Mucosa of stomach (tissue), 1 donor: ENCODE measurements at regions not wholly inside any gene's neighbourhood (a gene's known extent, or its start where the extent isn't known, plus 50 kb on each side); places are given as distances from the start of the nearest gene placed in this dataset.

Experiments
- H3K27me3 ChIP-seq: one replicate; pipeline ENCODE4 v1.7.0; 2013; ENCODE audit warnings: mild to moderate bottlenecking, low read length; ENCODE audit not compliant: control insufficient read depth, insufficient read depth
- H3K36me3 ChIP-seq: one replicate; pipeline ENCODE4 v1.7.0; 2013; ENCODE audit warnings: low read length; ENCODE audit not compliant: control insufficient read depth, insufficient read depth
- H3K4me1 ChIP-seq: one replicate; pipeline ENCODE4 v1.7.0; 2013; ENCODE audit warnings: mild to moderate bottlenecking, low read length; ENCODE audit not compliant: control insufficient read depth, insufficient read depth
- H3K4me3 ChIP-seq: one replicate; pipeline ENCODE4 v1.7.0; 2013; ENCODE audit warnings: low read length
- H3K9ac ChIP-seq: one replicate; pipeline ENCODE4 v1.7.0; 2013; ENCODE audit warnings: mild to moderate bottlenecking, low read length, moderate library complexity
- H3K9me3 ChIP-seq: one replicate; pipeline ENCODE4 v1.7.0; 2013; ENCODE audit warnings: mild to moderate bottlenecking, low read length, moderate library complexity; ENCODE audit not compliant: control insufficient read depth
- donor health status: Pancreatic carcinoma.

GRCh38 chr16:85296859-85297660 is 184.8 kb upstream of the CIBAR2 start:
- Histone ChIP-seq H3K9ac (no peak overlapping the region), H3K4me1 (peaks cover 20% of the 10 kb centered on the region), H3K36me3 (no peaks in the 10 kb centered on the region), H3K27me3 (peaks cover 7% of the 10 kb centered on the region), H3K4me3 (no peak overlapping the region), H3K9me3 (no peaks in the 10 kb centered on the region)

GRCh38 chr16:85297881-85298280 is 185.6 kb upstream of the CIBAR2 start:
- H3K4me1 ChIP-seq = peaks cover 28% of the 10 kb centered on the region
- H3K27me3 ChIP-seq = peaks cover 8% of the 10 kb centered on the region
- H3K4me3 ChIP-seq = no peak overlapping the region
- H3K9me3 ChIP-seq = no peaks in the 10 kb centered on the region
- no peak overlapping the region for H3K9ac ChIP-seq
- no peaks in the 10 kb centered on the region for H3K36me3 ChIP-seq

- Histone ChIP-seq H3K9me3 (no peaks in the 10 kb centered on the region), H3K4me1 (peaks cover 35% of the 10 kb centered on the region), H3K9ac (no peak overlapping the region), H3K36me3 (no peaks in the 10 kb centered on the region), H3K4me3 (no peak overlapping the region), H3K27me3 (peaks cover 10% of the 10 kb centered on the region)
Measured at GRCh38 chr16:85300406-85300968, 188.2 kb upstream of the CIBAR2 start.

DNA sequence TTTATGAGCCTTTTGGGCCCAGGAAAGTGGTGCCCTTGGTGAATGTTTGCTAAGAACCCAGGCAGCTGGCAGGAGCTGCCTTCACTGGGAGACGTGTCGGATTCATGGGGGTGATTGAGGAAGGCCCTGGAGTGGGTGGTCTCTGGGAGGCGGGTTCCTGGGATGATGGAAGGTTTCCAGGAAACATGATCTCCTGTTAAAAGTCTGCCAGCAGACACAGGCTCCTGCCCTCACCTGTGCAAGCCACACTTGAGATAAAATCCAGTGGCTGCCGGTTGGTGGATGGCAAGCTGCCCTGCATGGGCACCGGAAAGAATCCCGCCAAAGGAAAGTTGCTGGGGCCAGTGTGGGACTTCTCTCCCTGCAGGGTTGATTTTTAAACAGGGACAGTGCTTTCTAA is 189.0 kb upstream of the CIBAR2 start:
- Histone ChIP-seq H3K9me3 (no peaks in the 10 kb centered on the region), H3K4me3 (no peak overlapping the region), H3K27me3 (peaks cover 10% of the 10 kb centered on the region), H3K36me3 (no peaks in the 10 kb centered on the region), H3K4me1 (peaks cover 40% of the 10 kb centered on the region), H3K9ac (no peak overlapping the region)

- Histone ChIP-seq H3K36me3 (no peaks in the 10 kb centered on the region), H3K9ac (no peak overlapping the region), H3K4me3 (no peak overlapping the region), H3K27me3 (peaks cover 6% of the 10 kb centered on the region), H3K9me3 (no peaks in the 10 kb centered on the region), H3K4me1 (peaks cover 39% of the 10 kb centered on the region)
Measured at GRCh38 chr16:85302018-85302847, 190.0 kb upstream of the CIBAR2 start.

DNA sequence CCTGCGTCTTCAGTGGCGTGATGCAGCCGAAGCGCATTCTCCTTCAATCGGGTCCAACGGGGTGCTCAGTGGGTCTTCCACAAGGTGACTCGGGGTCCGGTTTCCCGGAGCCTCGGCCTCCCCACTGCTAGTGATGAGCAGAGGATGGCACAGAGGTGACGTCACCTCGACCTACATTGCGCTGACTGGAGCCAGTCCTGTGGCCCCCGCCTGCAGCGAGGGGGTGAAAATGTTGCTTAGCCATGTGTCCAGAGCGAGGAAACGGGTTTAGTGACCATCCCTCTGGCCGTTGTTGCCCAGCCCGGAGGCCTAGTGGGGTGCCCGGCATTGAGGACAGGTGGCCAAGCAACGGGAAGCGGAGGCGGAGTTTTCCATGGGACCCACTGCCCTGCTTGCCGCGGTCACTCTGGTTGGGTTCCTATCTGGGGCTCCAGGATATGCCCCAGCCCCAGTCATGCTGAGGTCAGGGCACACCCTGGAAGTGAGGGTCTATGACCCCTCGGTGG is 190.6 kb upstream of the CIBAR2 start:
- peaks cover 6% of the 10 kb centered on the region for H3K27me3 ChIP-seq
- no peak overlapping the region for H3K4me3 ChIP-seq
- peaks cover 39% of the 10 kb centered on the region for H3K4me1 ChIP-seq
- H3K36me3 ChIP-seq = no peaks in the 10 kb centered on the region
- no peaks in the 10 kb centered on the region for H3K9me3 ChIP-seq
- no peak overlapping the region for H3K9ac ChIP-seq

- Histone ChIP-seq H3K9ac (no peak overlapping the region), H3K9me3 (no peaks in the 10 kb centered on the region), H3K4me3 (no peak overlapping the region), H3K36me3 (no peaks in the 10 kb centered on the region), H3K27me3 (peaks cover 6% of the 10 kb centered on the region), H3K4me1 (peaks cover 39% of the 10 kb centered on the region)
Measured at GRCh38 chr16:85303354-85303883, 191.1 kb upstream of the CIBAR2 start.

GRCh38 chr16:85304337-85304736 is 192.1 kb upstream of the CIBAR2 start:
- Histone ChIP-seq H3K27me3 (peaks cover 6% of the 10 kb centered on the region), H3K4me3 (no peak overlapping the region), H3K4me1 (peaks cover 39% of the 10 kb centered on the region), H3K9me3 (no peaks in the 10 kb centered on the region), H3K36me3 (no peaks in the 10 kb centered on the region), H3K9ac (no peak overlapping the region)

GRCh38 chr16:85306071-85306792 is 194.0 kb upstream of the CIBAR2 start:
- Histone ChIP-seq H3K9me3 (no peaks in the 10 kb centered on the region), H3K4me3 (no peak overlapping the region), H3K36me3 (no peaks in the 10 kb centered on the region), H3K27me3 (peaks cover 11% of the 10 kb centered on the region), H3K9ac (no peak overlapping the region), H3K4me1 (peaks cover 35% of the 10 kb centered on the region)

- H3K4me1 ChIP-seq = peaks cover 31% of the 10 kb centered on the region
- no peak overlapping the region for H3K4me3 ChIP-seq
- no peaks in the 10 kb centered on the region for H3K9me3 ChIP-seq
- H3K9ac ChIP-seq = no peak overlapping the region
- H3K27me3 ChIP-seq = peaks cover 8% of the 10 kb centered on the region
- no peaks in the 10 kb centered on the region for H3K36me3 ChIP-seq
Measured at GRCh38 chr16:85306793-85307551, 194.7 kb upstream of the CIBAR2 start.
